ENCODE measurements at regions not wholly inside any gene's neighbourhood (a gene's known extent, or its start where the extent isn't known, plus 50 kb on each side); places are given as distances from the start of the nearest gene placed in this dataset.

GRCh38 chr4:152234571-152234970 lies 301.3 kb downstream of the FBXW7 start:
- Mint-ChIP-seq H3K36me3 (ENCODE audit: low read depth) (no peaks in the 10 kb centered on the region), H3K4me1 (no peaks in the 10 kb centered on the region), H3K27ac (no peak overlapping the region), H3K9me3 (no peaks in the 10 kb centered on the region), H3K4me3 (no peak overlapping the region), H3K27me3 (ENCODE audit: low read depth) (no peaks in the 10 kb centered on the region)
- no peak for TF ChIP-seq CTCF (IDR thresholded peaks at IDR 0.05; ENCODE audit: unreplicated experiment in 3 of 3)

- H3K4me3 Mint-ChIP-seq, result no peak overlapping the region
- H3K4me1 Mint-ChIP-seq, result no peaks in the 10 kb centered on the region
- H3K27me3 Mint-ChIP-seq (ENCODE audit: low read depth), result peaks cover 6% of the 10 kb centered on the region
- TF ChIP-seq CTCF (IDR thresholded peaks at IDR 0.05; ENCODE audit: unreplicated experiment in 3 of 3), result no peak
- H3K27ac Mint-ChIP-seq, result no peak overlapping the region
- no peaks in the 10 kb centered on the region for H3K36me3 Mint-ChIP-seq (ENCODE audit: low read depth)
- no peaks in the 10 kb centered on the region for H3K9me3 Mint-ChIP-seq
Observed at GRCh38 chr4:152232271-152232670, 303.6 kb downstream of the FBXW7 start.

- Mint-ChIP-seq H3K9me3 (no peaks in the 10 kb centered on the region), H3K4me3 (no peak overlapping the region), H3K4me1 (peaks cover under 1% of the 10 kb centered on the region), H3K27ac (no peak overlapping the region), H3K36me3 (ENCODE audit: low read depth) (no peaks in the 10 kb centered on the region), H3K27me3 (ENCODE audit: low read depth) (peaks cover 7% of the 10 kb centered on the region)
- TF ChIP-seq CTCF (IDR thresholded peaks at IDR 0.05; ENCODE audit: unreplicated experiment in 3 of 3), result no peak
Observed at GRCh38 chr4:152229782-152230289, 306.1 kb downstream of the FBXW7 start.

- Mint-ChIP-seq H3K27ac (peak overlapping the region; percentile 88 to 96 (median 96)), H3K36me3 (ENCODE audit: low read depth) (no peaks in the 10 kb centered on the region), H3K4me1 (peaks cover 6% of the 10 kb centered on the region), H3K4me3 (no peak overlapping the region), H3K27me3 (ENCODE audit: low read depth) (peaks cover 7% of the 10 kb centered on the region), H3K9me3 (no peaks in the 10 kb centered on the region)
- no peak for TF ChIP-seq CTCF (IDR thresholded peaks at IDR 0.05; ENCODE audit: unreplicated experiment in 3 of 3)
Observed at GRCh38 chr4:152225680-152226079, 310.2 kb downstream of the FBXW7 start.

GRCh38 chr4:152224721-152225420 lies 311.0 kb downstream of the FBXW7 start:
- Mint-ChIP-seq H3K27me3 (ENCODE audit: low read depth) (peaks cover 7% of the 10 kb centered on the region), H3K4me3 (no peak overlapping the region), H3K4me1 (peaks cover 10% of the 10 kb centered on the region), H3K36me3 (ENCODE audit: low read depth) (no peaks in the 10 kb centered on the region), H3K27ac (peak overlapping the region; percentile 88 to 96 (median 96)), H3K9me3 (no peaks in the 10 kb centered on the region)
- no peak for TF ChIP-seq CTCF (IDR thresholded peaks at IDR 0.05; ENCODE audit: unreplicated experiment in 3 of 3)

- Mint-ChIP-seq H3K4me1 (peaks cover 10% of the 10 kb centered on the region), H3K36me3 (ENCODE audit: low read depth) (no peaks in the 10 kb centered on the region), H3K9me3 (no peaks in the 10 kb centered on the region), H3K4me3 (no peak overlapping the region), H3K27me3 (ENCODE audit: low read depth) (peaks cover 7% of the 10 kb centered on the region), H3K27ac (peak overlapping the region; percentile 88 to 96 (median 96))
- TF ChIP-seq CTCF (IDR thresholded peaks at IDR 0.05; ENCODE audit: unreplicated experiment in 3 of 3), result no peak
Observed at GRCh38 chr4:152224223-152224622, 311.7 kb downstream of the FBXW7 start.

All from nephron (organoid).